AG04449 (cell line): ENCODE measurements at regions not wholly inside any gene's neighbourhood (a gene's known extent, or its start where the extent isn't known, plus 50 kb on each side); places are given as distances from the start of the nearest gene placed in this dataset.

ENCODE experiments used
- CTCF ChIA-PET: fragments of 350-600 bp; formaldehyde crosslinking; extraction: SDS; loops from one replicate; lab custom pipeline; 2021; ENCODE audit warnings: antibody characterized with exemption; lab: Yijun Ruan, JAX
- POLR2A ChIA-PET: fragments of 400-600, 350-600 bp; formaldehyde crosslinking; extraction: SDS; loops from one replicate; lab custom pipeline; 2020; ENCODE audit warnings: antibody characterized with exemption, inconsistent platforms; lab: Yijun Ruan, JAX
- DNase-seq: peaks from one replicate; pipeline ENCODE4 v3.0.0-alpha.2; 2010; ENCODE audit warnings: low read depth, low spot score
- H3K4me3 ChIP-seq: 2 replicates; pipeline ENCODE4 v1.5.1; 2011; ENCODE audit warnings: low read depth, mild to moderate bottlenecking, control low read depth, low read length
- CTCF ChIP-seq: IDR thresholded peaks from one replicate; pipeline ENCODE4 v1.5.1; 2011; ENCODE audit warnings: mild to moderate bottlenecking, moderate library complexity, low read length, control low read depth, inconsistent platforms; ENCODE audit not compliant: insufficient read depth; ENCODE audit errors: missing control alignments

GRCh38 chr2:147346142-147346541 is 498.7 kb upstream of the ACVR2A start:
- POLR2A ChIA-PET = no interaction called here
- CTCF ChIA-PET = no interaction called here
- H3K4me3 ChIP-seq = no peak overlapping the region
- DNase-seq = no peak
- no peak for TF ChIP-seq CTCF

GRCh38 chr2:147345246-147345645 is 499.6 kb upstream of the ACVR2A start:
- no peak overlapping the region for H3K4me3 ChIP-seq
- no peak for TF ChIP-seq CTCF
- CTCF ChIA-PET = no interaction called here
- DNase-seq = no peak
- POLR2A ChIA-PET = no interaction called here

- ChIA-PET POLR2A (no interaction called here), CTCF (no interaction called here)
- no peak for TF ChIP-seq CTCF
- no peak for DNase-seq
- H3K4me3 ChIP-seq = no peak overlapping the region
Measured at GRCh38 chr2:147342329-147342728, 502.5 kb upstream of the ACVR2A start.

GRCh38 chr2:147331790-147332419 is 512.9 kb upstream of the ACVR2A start:
- CTCF ChIA-PET = no interaction called here
- no peak overlapping the region for H3K4me3 ChIP-seq
- TF ChIP-seq CTCF = no peak
- POLR2A ChIA-PET = no interaction called here
- DNase-seq = no peak

GRCh38 chr2:147330925-147331324 is 513.9 kb upstream of the ACVR2A start:
- TF ChIP-seq CTCF = no peak
- DNase-seq = no peak
- no peak overlapping the region for H3K4me3 ChIP-seq
- CTCF ChIA-PET = no interaction called here
- POLR2A ChIA-PET = no interaction called here

- no peak overlapping the region for H3K4me3 ChIP-seq
- POLR2A ChIA-PET = no interaction called here
- no peak for DNase-seq
- no peak for TF ChIP-seq CTCF
- CTCF ChIA-PET = no interaction called here
Measured at GRCh38 chr2:147327613-147328012, 517.2 kb upstream of the ACVR2A start.
